ENCODE measurements at regions not wholly inside any gene's neighbourhood (a gene's known extent, or its start where the extent isn't known, plus 50 kb on each side); places are given as distances from the start of the nearest gene placed in this dataset.

DNA sequence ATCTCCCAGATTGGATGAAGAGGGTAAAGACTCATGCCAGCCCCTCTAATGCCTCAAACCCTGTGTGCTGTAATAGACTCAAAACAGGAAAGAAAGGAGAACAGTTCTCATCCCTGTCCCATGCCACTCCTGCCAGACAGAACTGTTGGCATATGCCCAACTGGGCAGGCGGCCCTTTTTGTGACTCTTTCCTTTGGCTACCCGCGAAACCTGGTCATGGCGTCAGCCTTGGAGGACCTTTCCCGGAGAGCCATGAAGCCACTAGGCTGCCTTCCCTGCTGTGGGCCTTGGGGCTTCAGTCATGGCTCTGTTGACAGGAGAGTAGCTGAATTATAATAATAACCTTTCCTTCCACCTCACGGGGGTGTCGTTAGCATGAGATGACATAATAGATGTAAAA lies 75.9 kb upstream of the SEMA6A start:
- TF ChIP-seq, protein P1, sequence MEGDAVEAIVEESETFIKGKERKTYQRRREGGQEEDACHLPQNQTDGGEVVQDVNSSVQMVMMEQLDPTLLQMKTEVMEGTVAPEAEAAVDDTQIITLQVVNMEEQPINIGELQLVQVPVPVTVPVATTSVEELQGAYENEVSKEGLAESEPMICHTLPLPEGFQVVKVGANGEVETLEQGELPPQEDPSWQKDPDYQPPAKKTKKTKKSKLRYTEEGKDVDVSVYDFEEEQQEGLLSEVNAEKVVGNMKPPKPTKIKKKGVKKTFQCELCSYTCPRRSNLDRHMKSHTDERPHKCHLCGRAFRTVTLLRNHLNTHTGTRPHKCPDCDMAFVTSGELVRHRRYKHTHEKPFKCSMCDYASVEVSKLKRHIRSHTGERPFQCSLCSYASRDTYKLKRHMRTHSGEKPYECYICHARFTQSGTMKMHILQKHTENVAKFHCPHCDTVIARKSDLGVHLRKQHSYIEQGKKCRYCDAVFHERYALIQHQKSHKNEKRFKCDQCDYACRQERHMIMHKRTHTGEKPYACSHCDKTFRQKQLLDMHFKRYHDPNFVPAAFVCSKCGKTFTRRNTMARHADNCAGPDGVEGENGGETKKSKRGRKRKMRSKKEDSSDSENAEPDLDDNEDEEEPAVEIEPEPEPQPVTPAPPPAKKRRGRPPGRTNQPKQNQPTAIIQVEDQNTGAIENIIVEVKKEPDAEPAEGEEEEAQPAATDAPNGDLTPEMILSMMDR (conservative IDR thresholded peaks at IDR 0.05) = no peak
- TF ChIP-seq EZH2 (IDR thresholded peaks at IDR 0.05; ENCODE audit: low read depth) = no peak
